ENCODE measurements at regions not wholly inside any gene's neighbourhood (a gene's known extent, or its start where the extent isn't known, plus 50 kb on each side); places are given as distances from the start of the nearest gene placed in this dataset.

- peak overlapping the region; percentile 77 for H2BK5ac ChIP-seq (ENCODE audit: low read depth, low read length, poor library complexity, severe bottlenecking)
- H3K9ac ChIP-seq (ENCODE audit: low read depth, low read length), result no peak overlapping the region
- no peaks in the 10 kb centered on the region for H3K9me3 ChIP-seq (ENCODE audit: control insufficient read depth, insufficient read depth, low read length)
- H3K4me3 ChIP-seq (ENCODE audit: insufficient read depth, low read depth, low read length), result no peak overlapping the region
- no peak overlapping the region for H2BK20ac ChIP-seq (ENCODE audit: low read depth, low read length)
- no peaks in the 10 kb centered on the region for H4K20me1 ChIP-seq (ENCODE audit: insufficient read depth, low read length)
- no peak overlapping the region for H4K5ac ChIP-seq (ENCODE audit: low read depth, low read length)
- H3K4me2 ChIP-seq (ENCODE audit: low read depth, low read length), result no peak overlapping the region
- H3K9me1 ChIP-seq (ENCODE audit: insufficient read depth, low read length), result no peaks in the 10 kb centered on the region
- no peak for DNase-seq
- no peaks in the 10 kb centered on the region for H3K79me1 ChIP-seq (ENCODE audit: low read depth in 1 of 2, low read length in 2 of 2)
- no TSS peak for BruUV-seq (replicated peaks)
- ChIA-PET CTCF (no interaction called here), POLR2A (ENCODE audit: unreplicated experiment) (no interaction called here)
- no peak overlapping the region for H3K14ac ChIP-seq (replicated peaks; ENCODE audit: low read depth, low read length)
- in situ Hi-C loops (cut with MboI; ENCODE audit: low sequenced_read_pairs) (loop anchor here (25.0 kb wide), 1 partner anchor 551 kb away; no protein-coding TSS in a partner anchor), intact Hi-C loops (cut with micrococcal nuclease) (no loop called here), dilution Hi-C loops (cut with HindIII; ENCODE audit: low sequenced_read_pairs, unreplicated experiment) (no loop called here)
- ATAC-seq (ENCODE audit: low read depth), result no peak
- no peak overlapping the region for H2AFZ ChIP-seq (replicated peaks; ENCODE audit: low read length, poor library complexity)
- no peak overlapping the region for H2AK5ac ChIP-seq (ENCODE audit: low read depth, low read length)
- no peak overlapping the region for H3K27ac ChIP-seq (ENCODE audit: insufficient read depth, low read length)
- no peak overlapping the region for H2AK9ac ChIP-seq (replicated peaks; ENCODE audit: low read depth, low read length, poor library complexity)
- H3K27me3 ChIP-seq (ENCODE audit: control insufficient read depth, insufficient read depth, low read length), result no peaks in the 10 kb centered on the region; the same call in 1 of the 2 replicates
- no peak overlapping the region for H3K56ac ChIP-seq (ENCODE audit: extremely low read depth, insufficient read depth, low read length)
- H3K4me1 ChIP-seq (ENCODE audit: control insufficient read depth, insufficient read depth, low read length), result no peaks in the 10 kb centered on the region
- no peak overlapping the region for H4K91ac ChIP-seq (ENCODE audit: insufficient read depth, low read depth, low read length)
- H3K18ac ChIP-seq (ENCODE audit: low read depth, low read length), result no peak overlapping the region
- H2BK120ac ChIP-seq (ENCODE audit: low read depth, low read length), result no peak overlapping the region
- H3K4ac ChIP-seq (ENCODE audit: low read depth, low read length), result no peak overlapping the region
- H3K36me3 ChIP-seq (ENCODE audit: control insufficient read depth, insufficient read depth, low read length), result no peaks in the 10 kb centered on the region
- TF ChIP-seq MAFK (IDR thresholded peaks at IDR 0.05; ENCODE audit: low read depth, low read length) (no peak), ELK1 (IDR thresholded peaks at IDR 0.05; ENCODE audit: borderline replicate concordance, low read depth, low read length) (no peak), SMC3 (IDR thresholded peaks at IDR 0.05; ENCODE audit: low read depth, low read length) (no peak), MAZ (IDR thresholded peaks at IDR 0.05; ENCODE audit: borderline replicate concordance, low read depth, low read length) (no peak), NFE2L2 (IDR thresholded peaks at IDR 0.05; ENCODE audit: low read depth, low read length) (no peak), MXI1 (IDR thresholded peaks at IDR 0.05; ENCODE audit: borderline replicate concordance, low read depth, low read length) (no peak), POLR2A (IDR thresholded peaks at IDR 0.05; ENCODE audit: low read depth, low read length) (no peak), BHLHE40 (IDR thresholded peaks at IDR 0.05; ENCODE audit: low read depth, low read length) (no peak), USF2 (IDR thresholded peaks at IDR 0.05; ENCODE audit: low read depth, low read length) (no peak), CEBPB (IDR thresholded peaks at IDR 0.05; ENCODE audit: low read depth, low read length) (no peak), RAD21 (IDR thresholded peaks at IDR 0.05; ENCODE audit: low read length) (no peak), RCOR1 (IDR thresholded peaks at IDR 0.05; ENCODE audit: insufficient replicate concordance, low read length) (no peak), CTCF (conservative IDR thresholded peaks at IDR 0.05; ENCODE audit: low read depth, low read length) (no peak), RFX5 (IDR thresholded peaks at IDR 0.05; ENCODE audit: low read depth, low read length) (no peak), CHD1 (IDR thresholded peaks at IDR 0.05; ENCODE audit: low read depth, low read length) (no peak), FOS (IDR thresholded peaks at IDR 0.05; ENCODE audit: low read depth, low read length) (no peak)
- no peak overlapping the region for H4K8ac ChIP-seq (ENCODE audit: low read depth in 2 of 2, low read length in 2 of 2)
- no peak overlapping the region for H3K23ac ChIP-seq (ENCODE audit: low read depth, low read length)
- no peak overlapping the region for H2BK15ac ChIP-seq (ENCODE audit: low read depth, low read length)
Measured at GRCh38 chr1:230588323-230588746, 53.9 kb upstream of the COG2 start.
